DOHH2 (cell line): ENCODE measurements at regions not wholly inside any gene's neighbourhood (a gene's known extent, or its start where the extent isn't known, plus 50 kb on each side); places are given as distances from the start of the nearest gene placed in this dataset.

Experiments
- H3F3A ChIP-seq: fragments of 200-600 bp; sonication (generic), shearing (Covaris generic); 2 replicates; pipeline ENCODE4 v1.6.0; 2016; ENCODE audit warnings: antibody characterized with exemption, mild to moderate bottlenecking; ENCODE audit not compliant: control insufficient read depth, insufficient read depth
- H3K27ac ChIP-seq: fragments of 200-600 bp; sonication (generic); 2 replicates; pipeline ENCODE4 v1.5.1; 2014; ENCODE audit warnings: low read depth, mild to moderate bottlenecking, low read length, moderate library complexity
- H3K27me3 ChIP-seq: fragments of 200-600 bp; sonication (generic); 2 replicates; pipeline ENCODE4 v1.6.1; 2014; ENCODE audit warnings: mild to moderate bottlenecking, low read length, mixed read lengths; ENCODE audit not compliant: control insufficient read depth
- H3K36me3 ChIP-seq: fragments of 200-600 bp; sonication (generic); 2 replicates; pipeline ENCODE4 v1.6.1; 2014; ENCODE audit warnings: mild to moderate bottlenecking, low read length, moderate library complexity, mixed read lengths; ENCODE audit not compliant: control insufficient read depth
- H3K4me1 ChIP-seq: fragments of 200-600 bp; sonication (generic); 2 replicates; pipeline ENCODE4 v1.6.1; 2014; ENCODE audit warnings: mild to moderate bottlenecking, low read length, mixed read lengths; ENCODE audit not compliant: control insufficient read depth
- H3K4me2 ChIP-seq: fragments of 200-600 bp; sonication (generic); 2 replicates; pipeline ENCODE4 v1.6.0; 2014; ENCODE audit warnings: mild to moderate bottlenecking, low read length, moderate library complexity
- H3K4me3 ChIP-seq: fragments of 200-600 bp; sonication (generic); 2 replicates; pipeline ENCODE4 v1.5.1; 2014; ENCODE audit warnings: mild to moderate bottlenecking, low read length, mixed read lengths
- H3K79me2 ChIP-seq: fragments of 200-600 bp; sonication (generic); 2 replicates; pipeline ENCODE4 v1.6.1; 2014; ENCODE audit warnings: mild to moderate bottlenecking, low read length, mixed read lengths; ENCODE audit not compliant: control insufficient read depth
- H3K9me2 ChIP-seq: fragments of 200-600 bp; sonication (generic); replicated peaks from 2 replicates; pipeline ENCODE4 v1.6.1; 2014; ENCODE audit warnings: mild to moderate bottlenecking, low read length, mixed read lengths; ENCODE audit not compliant: control insufficient read depth
- H3K9me3 ChIP-seq: fragments of 200-600 bp; sonication (generic); 2 replicates; pipeline ENCODE4 v1.6.1; 2014; ENCODE audit warnings: antibody characterized with exemption, low read length, mixed read lengths; ENCODE audit not compliant: control insufficient read depth, insufficient read depth
- H4K20me1 ChIP-seq: fragments of 200-600 bp; sonication (generic); 2 replicates; pipeline ENCODE4 v1.6.0; 2014; ENCODE audit warnings: low read depth, mild to moderate bottlenecking, antibody characterized with exemption, low read length, moderate library complexity; ENCODE audit not compliant: control insufficient read depth, insufficient read depth
- CTCF ChIP-seq: fragments of 200-600 bp; sonication (generic); IDR thresholded peaks from one replicate; pipeline ENCODE4 v1.5.1; 2014; ENCODE audit warnings: antibody characterized with exemption, mild to moderate bottlenecking, low read depth, low read length; ENCODE audit not compliant: poor library complexity, severe bottlenecking
- EZH2phosphoT487 ChIP-seq: fragments of 200-600 bp; sonication (generic); IDR thresholded peaks from 2 replicates; pipeline ENCODE4 v1.6.1; 2017; ENCODE audit warnings: borderline replicate concordance, mild to moderate bottlenecking, antibody characterized with exemption, low read length, moderate library complexity, mixed read lengths

DNA sequence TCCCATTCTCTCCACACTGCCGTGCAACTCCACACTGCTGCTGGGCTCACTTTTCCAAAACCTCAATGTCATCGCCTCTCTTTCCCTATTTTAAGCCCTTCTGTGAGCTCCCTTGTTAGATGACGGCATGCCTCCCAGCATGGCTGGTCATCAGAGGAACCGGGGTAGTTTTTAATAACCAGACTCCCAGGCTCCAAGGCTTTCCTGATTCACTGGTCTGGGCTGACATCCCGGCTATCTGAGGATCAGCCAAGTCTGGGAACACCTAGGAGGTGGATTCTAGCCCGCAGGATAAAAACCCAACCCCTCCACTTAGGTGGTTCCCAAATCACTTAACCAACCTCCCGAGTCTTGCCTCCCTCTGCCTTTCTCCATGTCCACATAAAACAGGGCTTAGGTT is 295.4 kb upstream of the FZD8 start:
- H3K9me2 ChIP-seq: no peaks in the 10 kb centered on the region
- H3K79me2 ChIP-seq: no peaks in the 10 kb centered on the region
- no peak overlapping the region for H3K4me3 ChIP-seq
- no peaks in the 10 kb centered on the region for H3F3A ChIP-seq
- no peak for TF ChIP-seq CTCF
- TF ChIP-seq EZH2phosphoT487: no peak
- no peaks in the 10 kb centered on the region for H4K20me1 ChIP-seq
- H3K27me3 ChIP-seq: no peaks in the 10 kb centered on the region
- no peaks in the 10 kb centered on the region for H3K4me1 ChIP-seq
- no peak overlapping the region for H3K27ac ChIP-seq
- no peak overlapping the region for H3K4me2 ChIP-seq
- H3K36me3 ChIP-seq: no peaks in the 10 kb centered on the region
- H3K9me3 ChIP-seq: no peaks in the 10 kb centered on the region

- Histone ChIP-seq H4K20me1 (no peaks in the 10 kb centered on the region), H3K9me3 (no peaks in the 10 kb centered on the region), H3K36me3 (no peaks in the 10 kb centered on the region), H3K79me2 (no peaks in the 10 kb centered on the region), H3K4me2 (no peak overlapping the region), H3K27me3 (no peaks in the 10 kb centered on the region), H3F3A (no peaks in the 10 kb centered on the region), H3K27ac (no peak overlapping the region), H3K4me1 (no peaks in the 10 kb centered on the region), H3K9me2 (no peaks in the 10 kb centered on the region), H3K4me3 (no peak overlapping the region)
- no peak for TF ChIP-seq CTCF
- no peak for TF ChIP-seq EZH2phosphoT487
Observed at GRCh38 chr10:35934642-35934995, 292.5 kb upstream of the FZD8 start.

GRCh38 chr10:35933940-35934641 is 292.0 kb upstream of the FZD8 start:
- Histone ChIP-seq H4K20me1 (no peaks in the 10 kb centered on the region), H3K36me3 (no peaks in the 10 kb centered on the region), H3K79me2 (no peaks in the 10 kb centered on the region), H3K9me2 (no peaks in the 10 kb centered on the region), H3K4me3 (no peak overlapping the region), H3F3A (no peaks in the 10 kb centered on the region), H3K4me1 (no peaks in the 10 kb centered on the region), H3K27ac (no peak overlapping the region), H3K27me3 (no peaks in the 10 kb centered on the region), H3K9me3 (no peaks in the 10 kb centered on the region), H3K4me2 (no peak overlapping the region)
- TF ChIP-seq CTCF: no peak
- TF ChIP-seq EZH2phosphoT487: no peak
